ENCODE measurements at regions not wholly inside any gene's neighbourhood (a gene's known extent, or its start where the extent isn't known, plus 50 kb on each side); places are given as distances from the start of the nearest gene placed in this dataset.

GRCh38 chr10:128538671-128539070 lies 412.4 kb upstream of the MKI67 start:
- no peak for DNase-seq

GRCh38 chr10:128539510-128540127 lies 413.4 kb upstream of the MKI67 start:
- no peak for DNase-seq

GRCh38 chr10:128540128-128540762 lies 414.0 kb upstream of the MKI67 start:
- DNase-seq: no peak

GRCh38 chr10:128540781-128541761 lies 414.8 kb upstream of the MKI67 start:
- DNase-seq: no peak

GRCh38 chr10:128541926-128542475 lies 415.8 kb upstream of the MKI67 start:
- no peak for DNase-seq

- DNase-seq: no peak
These were observed 416.4 kb upstream of the MKI67 start for GRCh38 chr10:128542659-128543058.

GRCh38 chr10:128543151-128543550 lies 416.9 kb upstream of the MKI67 start:
- no peak for DNase-seq

GRCh38 chr10:128545216-128545615 lies 419.0 kb upstream of the MKI67 start:
- no peak for DNase-seq

- DNase-seq: no peak
These were observed 420.5 kb upstream of the MKI67 start for GRCh38 chr10:128546651-128547165.

GRCh38 chr10:128549101-128549608 lies 422.9 kb upstream of the MKI67 start:
- DNase-seq: no peak

GRCh38 chr10:128550045-128550444 lies 423.8 kb upstream of the MKI67 start:
- no peak for DNase-seq

- no peak for DNase-seq
These were observed 425.3 kb upstream of the MKI67 start for GRCh38 chr10:128551475-128551874.

- no peak for DNase-seq
These were observed 427.5 kb upstream of the MKI67 start for GRCh38 chr10:128553755-128554154.

GRCh38 chr10:128556182-128557110 lies 430.2 kb upstream of the MKI67 start:
- DNase-seq: no peak

GRCh38 chr10:128557149-128557710 lies 431.0 kb upstream of the MKI67 start:
- no peak for DNase-seq

- DNase-seq: no peak
These were observed 434.2 kb upstream of the MKI67 start for GRCh38 chr10:128560406-128560805.

- no peak for DNase-seq
These were observed 434.8 kb upstream of the MKI67 start for GRCh38 chr10:128560993-128561392.

- no peak for DNase-seq
These were observed 437.2 kb upstream of the MKI67 start for GRCh38 chr10:128563387-128563786.

- no peak for DNase-seq
These were observed 437.7 kb upstream of the MKI67 start for GRCh38 chr10:128563904-128564303.

GRCh38 chr10:128566361-128566968 lies 440.2 kb upstream of the MKI67 start:
- no peak for DNase-seq

- DNase-seq: no peak
These were observed 441.3 kb upstream of the MKI67 start for GRCh38 chr10:128567551-128567950.
